ENCODE measurements at regions not wholly inside any gene's neighbourhood (a gene's known extent, or its start where the extent isn't known, plus 50 kb on each side); places are given as distances from the start of the nearest gene placed in this dataset.

DNA sequence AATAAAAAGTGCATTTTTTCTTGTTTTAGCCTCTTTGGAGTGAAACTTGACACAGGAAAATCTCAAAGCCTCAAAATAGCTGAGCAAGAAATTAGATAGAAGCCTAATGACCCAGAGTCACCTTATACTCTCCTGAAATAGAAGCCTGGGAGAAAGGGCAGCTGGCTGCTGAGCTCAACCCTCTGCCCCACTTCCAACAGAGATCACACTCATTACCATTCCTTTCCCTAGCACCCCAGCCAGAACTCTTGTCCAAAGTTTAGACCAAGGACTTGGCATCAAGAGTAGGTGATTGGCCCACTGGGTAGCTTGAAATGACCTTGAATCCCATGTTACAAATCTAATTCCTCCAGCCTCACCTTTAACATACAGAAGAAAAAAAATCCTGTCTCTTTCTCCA lies 62.7 kb upstream of the AMOTL1 start:
- no peak overlapping the region for H3K4me3 Mint-ChIP-seq
- H3K9me3 Mint-ChIP-seq = no peaks in the 10 kb centered on the region
- TF ChIP-seq, protein P1, sequence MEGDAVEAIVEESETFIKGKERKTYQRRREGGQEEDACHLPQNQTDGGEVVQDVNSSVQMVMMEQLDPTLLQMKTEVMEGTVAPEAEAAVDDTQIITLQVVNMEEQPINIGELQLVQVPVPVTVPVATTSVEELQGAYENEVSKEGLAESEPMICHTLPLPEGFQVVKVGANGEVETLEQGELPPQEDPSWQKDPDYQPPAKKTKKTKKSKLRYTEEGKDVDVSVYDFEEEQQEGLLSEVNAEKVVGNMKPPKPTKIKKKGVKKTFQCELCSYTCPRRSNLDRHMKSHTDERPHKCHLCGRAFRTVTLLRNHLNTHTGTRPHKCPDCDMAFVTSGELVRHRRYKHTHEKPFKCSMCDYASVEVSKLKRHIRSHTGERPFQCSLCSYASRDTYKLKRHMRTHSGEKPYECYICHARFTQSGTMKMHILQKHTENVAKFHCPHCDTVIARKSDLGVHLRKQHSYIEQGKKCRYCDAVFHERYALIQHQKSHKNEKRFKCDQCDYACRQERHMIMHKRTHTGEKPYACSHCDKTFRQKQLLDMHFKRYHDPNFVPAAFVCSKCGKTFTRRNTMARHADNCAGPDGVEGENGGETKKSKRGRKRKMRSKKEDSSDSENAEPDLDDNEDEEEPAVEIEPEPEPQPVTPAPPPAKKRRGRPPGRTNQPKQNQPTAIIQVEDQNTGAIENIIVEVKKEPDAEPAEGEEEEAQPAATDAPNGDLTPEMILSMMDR (conservative IDR thresholded peaks at IDR 0.05) = no peak
- no peak for DNase-seq (ENCODE audit: extremely low spot score, unreplicated experiment)
- H3K36me3 Mint-ChIP-seq = no peaks in the 10 kb centered on the region
- H3K27me3 Mint-ChIP-seq = no peaks in the 10 kb centered on the region
- peak overlapping the region; percentile 80 for H3K27ac Mint-ChIP-seq
- no peaks in the 10 kb centered on the region for H3K4me1 Mint-ChIP-seq (ENCODE audit: unreplicated experiment)

DNA sequence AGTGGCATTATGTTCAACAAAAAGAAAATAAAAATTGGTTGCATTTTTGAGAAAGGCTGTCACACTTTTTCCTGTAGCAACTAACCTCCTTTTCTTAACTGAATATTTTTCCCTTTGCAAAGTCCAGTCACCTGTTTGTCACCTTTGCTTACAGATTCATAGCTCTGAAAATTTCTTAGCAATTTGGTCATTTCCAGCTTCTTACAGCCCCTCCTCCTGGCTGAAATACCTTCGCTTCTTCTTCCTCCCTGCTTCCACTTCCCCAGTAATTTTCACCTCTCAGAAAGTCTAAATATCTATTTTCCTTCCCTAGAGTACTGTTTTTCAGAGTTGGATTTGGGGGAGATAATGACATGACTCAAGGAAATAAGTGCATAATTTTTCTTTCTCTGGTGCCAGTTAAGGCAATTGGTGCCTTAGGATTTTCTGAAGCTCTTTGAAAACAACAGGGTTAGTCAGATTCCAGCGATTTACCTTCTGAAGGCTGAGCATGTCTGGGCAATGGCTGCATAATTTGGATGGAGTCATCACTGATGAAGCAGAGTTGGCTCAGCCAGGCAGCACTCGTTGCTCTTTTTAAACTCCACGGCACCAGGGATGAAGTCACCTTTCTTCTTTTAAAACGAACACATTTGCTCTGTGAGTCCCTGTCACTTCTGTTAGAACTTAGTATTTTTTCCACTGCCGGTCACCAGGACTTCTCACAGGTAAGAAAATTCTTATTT lies 62.1 kb upstream of the AMOTL1 start:
- Mint-ChIP-seq H3K9me3 (no peaks in the 10 kb centered on the region), H3K4me1 (ENCODE audit: unreplicated experiment) (no peaks in the 10 kb centered on the region), H3K4me3 (peak overlapping the region; percentile 55), H3K36me3 (no peaks in the 10 kb centered on the region), H3K27me3 (no peaks in the 10 kb centered on the region), H3K27ac (peak overlapping the region; percentile 80)
- DNase-seq (ENCODE audit: extremely low spot score, unreplicated experiment) = no peak
- TF ChIP-seq, protein P1 (conservative IDR thresholded peaks at IDR 0.05) = no peak

DNA sequence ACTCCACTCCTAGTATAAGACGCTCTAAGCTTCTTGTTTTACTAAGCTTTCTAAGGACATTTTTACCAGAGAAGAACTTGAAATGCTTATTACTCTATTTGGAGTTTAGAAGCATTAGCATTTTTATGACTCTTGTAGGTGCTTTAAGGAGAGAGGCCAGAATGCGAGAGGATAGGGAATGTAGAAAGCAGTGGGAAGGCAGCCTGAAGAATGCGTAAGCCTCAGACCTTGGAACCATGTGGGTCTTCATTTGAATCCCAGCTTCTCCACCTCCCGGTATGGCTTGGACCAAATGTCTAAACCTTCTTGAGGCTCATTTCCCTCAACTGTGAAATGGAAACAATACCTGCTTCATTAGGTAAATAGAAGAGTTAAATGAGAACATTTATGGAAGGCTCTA lies 60.0 kb upstream of the AMOTL1 start:
- no peak overlapping the region for H3K27ac Mint-ChIP-seq
- no peaks in the 10 kb centered on the region for H3K4me1 Mint-ChIP-seq (ENCODE audit: unreplicated experiment)
- H3K9me3 Mint-ChIP-seq = no peaks in the 10 kb centered on the region
- no peaks in the 10 kb centered on the region for H3K27me3 Mint-ChIP-seq
- TF ChIP-seq, protein P1 (conservative IDR thresholded peaks at IDR 0.05) = no peak
- H3K4me3 Mint-ChIP-seq = no peak overlapping the region
- no peak for DNase-seq (ENCODE audit: extremely low spot score, unreplicated experiment)
- no peaks in the 10 kb centered on the region for H3K36me3 Mint-ChIP-seq

DNA sequence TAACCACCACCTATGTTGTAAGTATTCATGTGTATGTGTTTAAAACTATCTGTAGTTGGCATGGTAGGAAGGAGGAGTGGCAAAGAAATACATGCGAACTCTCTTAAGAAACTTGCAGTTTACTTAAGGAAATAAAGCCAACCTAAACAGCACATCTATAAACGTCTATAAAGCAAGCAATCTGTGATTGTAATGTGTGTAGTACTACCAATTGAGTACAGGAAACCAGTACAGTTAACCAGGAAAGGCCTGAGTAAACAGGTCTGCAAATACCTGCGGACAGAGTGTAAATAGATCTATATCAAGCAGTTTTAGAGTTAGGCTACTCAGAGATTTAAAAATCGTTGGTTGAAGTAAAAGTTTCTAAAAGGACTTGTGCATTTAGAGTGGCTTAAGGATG lies 59.5 kb upstream of the AMOTL1 start:
- Mint-ChIP-seq H3K4me1 (ENCODE audit: unreplicated experiment) (no peaks in the 10 kb centered on the region), H3K4me3 (no peak overlapping the region), H3K36me3 (no peaks in the 10 kb centered on the region), H3K27ac (no peak overlapping the region), H3K9me3 (no peaks in the 10 kb centered on the region), H3K27me3 (no peaks in the 10 kb centered on the region)
- TF ChIP-seq, protein P1 (conservative IDR thresholded peaks at IDR 0.05) = no peak
- DNase-seq (ENCODE audit: extremely low spot score, unreplicated experiment) = no peak

DNA sequence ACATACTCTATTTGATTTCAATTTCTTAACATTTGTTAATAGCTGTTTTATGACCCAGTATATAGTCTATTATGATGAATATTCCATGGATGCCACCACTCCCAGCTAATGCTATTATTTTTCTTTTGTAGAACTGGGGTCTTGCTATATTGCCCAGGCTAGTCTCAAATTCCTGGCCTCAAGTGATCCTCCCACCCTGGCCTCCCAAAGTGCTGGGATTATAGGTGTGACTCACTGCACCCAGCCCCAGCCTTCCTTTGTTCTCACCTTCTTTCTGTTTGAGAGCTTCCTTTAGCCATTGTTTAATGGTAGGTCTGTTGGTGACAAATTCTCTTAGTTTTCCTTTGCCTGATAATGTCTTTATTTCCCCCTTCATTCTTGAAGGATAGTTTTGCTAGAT lies 52.9 kb upstream of the AMOTL1 start:
- Mint-ChIP-seq H3K9me3 (no peaks in the 10 kb centered on the region), H3K36me3 (no peaks in the 10 kb centered on the region), H3K4me3 (no peak overlapping the region), H3K4me1 (ENCODE audit: unreplicated experiment) (no peaks in the 10 kb centered on the region), H3K27ac (no peak overlapping the region), H3K27me3 (no peaks in the 10 kb centered on the region)
- DNase-seq (ENCODE audit: extremely low spot score, unreplicated experiment) = no peak
- TF ChIP-seq, protein P1 (conservative IDR thresholded peaks at IDR 0.05) = no peak
